HUES48 (cell line): ENCODE measurements at regions not wholly inside any gene's neighbourhood (a gene's known extent, or its start where the extent isn't known, plus 50 kb on each side); places are given as distances from the start of the nearest gene placed in this dataset.
"Not testable (repeated sequence)": the region's sequence is repeated elsewhere in the genome, so short reads cannot be mapped to it uniquely, and the experiment has no call there.

ENCODE experiments used
- H3K27ac ChIP-seq: one replicate; pipeline ENCODE4 v1.7.0; 2013; ENCODE audit warnings: low read depth, low read length, inconsistent platforms
- H3K27me3 ChIP-seq: 2 replicates; pipeline ENCODE4 v1.6.1; 2013; ENCODE audit warnings: mild to moderate bottlenecking, low read length; ENCODE audit not compliant: control insufficient read depth, insufficient read depth
- H3K36me3 ChIP-seq: 2 replicates; pipeline ENCODE4 v1.6.1; 2013; ENCODE audit warnings: low read length; ENCODE audit not compliant: control insufficient read depth, insufficient read depth
- H3K4me1 ChIP-seq: 2 replicates; pipeline ENCODE4 v1.6.1; 2013; ENCODE audit warnings: mild to moderate bottlenecking, low read length; ENCODE audit not compliant: control insufficient read depth, insufficient read depth
- H3K4me3 ChIP-seq: 2 replicates; pipeline ENCODE4 v1.5.1; 2013; ENCODE audit warnings: mild to moderate bottlenecking, low read depth, low read length
- H3K9ac ChIP-seq: 2 replicates; pipeline ENCODE4 v1.6.1; 2013; ENCODE audit warnings: mild to moderate bottlenecking, low read depth, low read length, moderate library complexity
- H3K9me3 ChIP-seq: 2 replicates; pipeline ENCODE4 v1.6.1; 2013; ENCODE audit warnings: low read length; ENCODE audit not compliant: control insufficient read depth, insufficient read depth

- Histone ChIP-seq H3K36me3 (no peaks in the 10 kb centered on the region), H3K4me1 (no peaks in the 10 kb centered on the region), H3K9me3 (peaks cover 86% of the 10 kb centered on the region), H3K27ac (no peak overlapping the region), H3K9ac (no peak overlapping the region), H3K4me3 (no peak overlapping the region), H3K27me3 (no peaks in the 10 kb centered on the region)
Observed at GRCh38 chr16:35573407-35573806, 2114.0 kb downstream of the TP53TG3F start.

- Histone ChIP-seq H3K4me1 (no peaks in the 10 kb centered on the region), H3K9me3 (peaks cover 86% of the 10 kb centered on the region), H3K27ac (no peak overlapping the region), H3K27me3 (no peaks in the 10 kb centered on the region), H3K9ac (no peak overlapping the region), H3K36me3 (no peaks in the 10 kb centered on the region), H3K4me3 (no peak overlapping the region)
Observed at GRCh38 chr16:35574011-35574410, 2114.6 kb downstream of the TP53TG3F start.

- H3K4me3 ChIP-seq = no peak overlapping the region
- H3K9me3 ChIP-seq = peaks cover 86% of the 10 kb centered on the region
- H3K9ac ChIP-seq = no peak overlapping the region
- no peaks in the 10 kb centered on the region for H3K4me1 ChIP-seq
- H3K36me3 ChIP-seq = no peaks in the 10 kb centered on the region
- no peaks in the 10 kb centered on the region for H3K27me3 ChIP-seq
- no peak overlapping the region for H3K27ac ChIP-seq
Observed at GRCh38 chr16:35574454-35575431, 2115.3 kb downstream of the TP53TG3F start.

GRCh38 chr16:35575432-35575821 lies 2116.0 kb downstream of the TP53TG3F start:
- no peaks in the 10 kb centered on the region for H3K27me3 ChIP-seq
- H3K36me3 ChIP-seq = no peaks in the 10 kb centered on the region
- H3K27ac ChIP-seq = no peak overlapping the region
- no peak overlapping the region for H3K4me3 ChIP-seq
- H3K4me1 ChIP-seq = no peaks in the 10 kb centered on the region
- H3K9me3 ChIP-seq = peaks cover 86% of the 10 kb centered on the region
- H3K9ac ChIP-seq = no peak overlapping the region

GRCh38 chr16:35585411-35585810 lies 2126.0 kb downstream of the TP53TG3F start:
- Histone ChIP-seq H3K27ac (no peak overlapping the region), H3K36me3 (no peaks in the 10 kb centered on the region), H3K9ac (no peak overlapping the region), H3K27me3 (no peaks in the 10 kb centered on the region), H3K4me1 (no peaks in the 10 kb centered on the region), H3K9me3 (peaks cover 85% of the 10 kb centered on the region), H3K4me3 (no peak overlapping the region)

GRCh38 chr16:35590913-35591312 lies 2131.5 kb downstream of the TP53TG3F start:
- peaks cover 83% of the 10 kb centered on the region for H3K9me3 ChIP-seq
- not testable (repeated sequence) for H3K4me3 ChIP-seq, H3K36me3 ChIP-seq, H3K27me3 ChIP-seq, H3K27ac ChIP-seq, H3K4me1 ChIP-seq, H3K9ac ChIP-seq

GRCh38 chr16:35596467-35596866 lies 2137.1 kb downstream of the TP53TG3F start:
- H3K4me1 ChIP-seq = no peaks in the 10 kb centered on the region
- H3K4me3 ChIP-seq = no peak overlapping the region
- peaks cover 85% of the 10 kb centered on the region for H3K9me3 ChIP-seq
- H3K27me3 ChIP-seq = no peaks in the 10 kb centered on the region
- no peak overlapping the region for H3K9ac ChIP-seq
- no peaks in the 10 kb centered on the region for H3K36me3 ChIP-seq
- no peak overlapping the region for H3K27ac ChIP-seq

- Histone ChIP-seq H3K4me1 (no peaks in the 10 kb centered on the region), H3K36me3 (no peaks in the 10 kb centered on the region), H3K9me3 (peaks cover 84% of the 10 kb centered on the region), H3K4me3 (no peak overlapping the region), H3K27ac (no peak overlapping the region), H3K27me3 (no peaks in the 10 kb centered on the region), H3K9ac (no peak overlapping the region)
Observed at GRCh38 chr16:35598696-35599332, 2139.4 kb downstream of the TP53TG3F start.

GRCh38 chr16:35599429-35600160 lies 2140.2 kb downstream of the TP53TG3F start:
- Histone ChIP-seq H3K36me3 (no peaks in the 10 kb centered on the region), H3K9me3 (peaks cover 82% of the 10 kb centered on the region), H3K4me3 (no peak overlapping the region), H3K9ac (no peak overlapping the region), H3K27me3 (no peaks in the 10 kb centered on the region), H3K4me1 (no peaks in the 10 kb centered on the region), H3K27ac (no peak overlapping the region)

GRCh38 chr16:35600161-35600555 lies 2140.7 kb downstream of the TP53TG3F start:
- not testable (repeated sequence) for H3K27me3 ChIP-seq, H3K27ac ChIP-seq, H3K4me3 ChIP-seq, H3K9ac ChIP-seq, H3K36me3 ChIP-seq, H3K4me1 ChIP-seq
- peaks cover 86% of the 10 kb centered on the region for H3K9me3 ChIP-seq

GRCh38 chr16:35602116-35602515 lies 2142.7 kb downstream of the TP53TG3F start:
- H3K27ac ChIP-seq = no peak overlapping the region
- H3K9ac ChIP-seq = no peak overlapping the region
- H3K4me1 ChIP-seq = no peaks in the 10 kb centered on the region
- no peaks in the 10 kb centered on the region for H3K36me3 ChIP-seq
- peaks cover 88% of the 10 kb centered on the region for H3K9me3 ChIP-seq
- H3K4me3 ChIP-seq = no peak overlapping the region
- no peaks in the 10 kb centered on the region for H3K27me3 ChIP-seq
